Breast epithelium (tissue), 3 donors: ENCODE measurements at regions not wholly inside any gene's neighbourhood (a gene's known extent, or its start where the extent isn't known, plus 50 kb on each side); places are given as distances from the start of the nearest gene placed in this dataset.

Experiments
- CTCF ChIP-seq, 3 donors: fragments of 450-650 bp; IDR thresholded peaks; one replicate each; pipeline ENCODE4 v1.5.1; 2016 to 2017; ENCODE audit warnings: antibody characterized with exemption in 3 of 3, mild to moderate bottlenecking in 3 of 3, moderate library complexity in 3 of 3
- POLR2A ChIP-seq: fragments of 450-650 bp; IDR thresholded peaks from one replicate; pipeline ENCODE4 v1.6.1; 2016; ENCODE audit warnings: antibody characterized with exemption, mild to moderate bottlenecking, moderate library complexity

DNA sequence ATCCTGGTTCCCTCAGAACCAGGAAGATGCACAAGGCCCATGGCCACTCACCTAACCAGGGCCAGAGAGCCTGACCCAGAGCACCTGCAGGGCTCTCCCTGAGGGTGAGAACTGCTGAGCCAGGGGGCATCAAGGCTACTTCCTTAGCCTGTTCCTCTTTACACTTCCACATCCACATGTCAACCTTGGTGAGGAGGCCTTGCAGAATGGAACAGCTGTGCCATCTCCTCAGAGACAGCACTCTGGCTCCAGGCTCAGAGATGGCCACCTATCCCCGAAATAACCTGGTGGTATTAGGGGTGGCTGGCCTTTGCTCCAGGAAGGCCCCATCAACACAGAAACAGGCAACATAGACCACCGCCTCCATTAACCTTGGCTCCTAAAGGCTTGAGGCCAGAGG lies 473.0 kb downstream of the RPS24 start:
- no peak for TF ChIP-seq CTCF (IDR thresholded peaks at IDR 0.05)
- TF ChIP-seq POLR2A = no peak
